ENCODE measurements at regions not wholly inside any gene's neighbourhood (a gene's known extent, or its start where the extent isn't known, plus 50 kb on each side); places are given as distances from the start of the nearest gene placed in this dataset.

DNA sequence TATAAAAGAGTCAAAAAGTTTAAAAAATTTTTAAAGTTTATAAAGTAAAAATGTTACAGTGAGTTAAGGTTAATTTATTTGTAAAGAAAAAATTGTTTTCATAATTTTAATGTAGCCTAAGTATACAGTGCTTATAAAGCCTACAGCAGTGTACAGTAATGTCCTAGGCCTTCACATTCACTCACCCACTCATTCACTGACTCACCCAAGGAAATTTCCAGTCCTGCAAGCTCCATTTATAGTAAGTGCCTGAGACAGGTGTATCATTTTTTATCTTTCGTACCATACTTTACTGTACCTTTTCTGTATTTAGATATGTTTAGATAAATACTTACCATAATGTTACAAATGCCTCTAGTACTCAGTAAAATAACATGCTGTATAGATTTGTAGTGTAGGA lies 269.7 kb upstream of the PHF14 start:
- DNase-seq (no peak), ATAC-seq (ENCODE audit: poor library complexity) (no peak)
- intact Hi-C loops (cut with DNase I) = no loop called here

DNA sequence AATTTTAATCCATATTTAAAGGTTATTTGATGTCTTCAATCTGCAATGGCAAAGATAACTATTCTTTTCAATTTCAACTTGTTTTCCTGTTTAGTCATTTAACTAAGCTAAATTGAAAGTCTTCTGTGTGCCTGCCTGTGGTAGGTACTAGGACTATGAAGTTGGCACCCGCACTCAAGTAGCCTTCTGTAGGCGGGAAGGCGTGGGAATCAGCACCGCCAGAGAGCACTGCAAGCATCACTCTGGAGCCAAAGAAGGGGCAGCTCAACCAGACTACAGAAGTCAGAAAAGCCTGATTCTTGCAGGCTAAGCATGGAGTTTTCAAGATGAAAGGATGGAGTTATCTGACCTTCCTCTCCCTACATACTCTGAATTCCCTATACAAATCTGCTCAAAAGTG lies 269.0 kb upstream of the PHF14 start:
- intact Hi-C loops (cut with DNase I) = no loop called here
- ATAC-seq (ENCODE audit: poor library complexity) (no peak), DNase-seq (no peak)

DNA sequence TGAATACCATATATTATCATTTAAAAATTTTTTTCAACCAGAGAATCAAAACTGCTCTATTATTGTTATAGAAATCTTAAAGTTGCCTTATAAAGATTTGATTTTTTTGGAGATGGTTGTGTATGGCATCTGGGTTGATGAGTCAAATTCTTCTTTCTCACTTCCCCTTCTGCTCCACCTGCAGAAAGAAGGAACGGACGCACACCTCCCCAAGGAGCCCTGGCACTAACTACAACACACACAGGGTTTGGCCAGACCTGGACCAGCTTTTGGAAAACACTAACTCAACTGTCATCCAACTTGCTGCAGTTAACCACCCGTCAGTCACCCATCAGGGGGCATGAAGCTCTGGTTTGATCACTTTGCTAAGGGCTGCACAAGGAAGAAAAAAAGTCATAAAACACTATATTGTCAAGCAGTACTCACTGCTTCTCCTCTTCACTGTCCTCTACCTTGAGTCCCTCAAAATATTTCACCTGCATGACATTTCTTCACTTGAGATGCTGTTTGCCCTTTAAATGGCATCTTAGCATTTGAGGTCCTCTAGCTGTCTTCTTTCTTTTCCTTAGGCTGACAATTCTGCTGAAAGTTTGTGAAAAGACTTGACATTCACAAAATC lies 266.7 kb upstream of the PHF14 start:
- intact Hi-C loops (cut with DNase I) = no loop called here
- no peak for DNase-seq
- no peak for ATAC-seq (ENCODE audit: poor library complexity)

DNA sequence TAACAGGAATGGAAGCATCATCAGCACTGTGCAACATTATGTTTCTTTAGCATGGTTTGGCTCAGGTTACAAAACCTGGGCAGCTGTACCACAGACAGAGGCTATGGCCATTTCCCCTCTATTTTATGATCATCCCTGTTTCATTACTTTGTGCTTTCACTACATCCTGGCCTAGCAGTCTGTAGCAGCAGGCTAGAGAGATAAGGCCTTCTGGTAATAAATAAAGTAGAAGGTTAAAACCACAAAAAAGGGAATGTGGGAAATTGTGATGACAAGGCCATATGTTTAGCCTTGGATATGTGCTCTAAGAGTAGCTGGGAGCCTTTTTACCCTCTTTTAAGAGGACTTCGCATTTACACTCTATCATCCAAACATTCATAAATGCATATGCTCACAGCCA lies 266.2 kb upstream of the PHF14 start:
- ATAC-seq (ENCODE audit: poor library complexity) (no peak), DNase-seq (no peak)
- intact Hi-C loops (cut with DNase I) = no loop called here

DNA sequence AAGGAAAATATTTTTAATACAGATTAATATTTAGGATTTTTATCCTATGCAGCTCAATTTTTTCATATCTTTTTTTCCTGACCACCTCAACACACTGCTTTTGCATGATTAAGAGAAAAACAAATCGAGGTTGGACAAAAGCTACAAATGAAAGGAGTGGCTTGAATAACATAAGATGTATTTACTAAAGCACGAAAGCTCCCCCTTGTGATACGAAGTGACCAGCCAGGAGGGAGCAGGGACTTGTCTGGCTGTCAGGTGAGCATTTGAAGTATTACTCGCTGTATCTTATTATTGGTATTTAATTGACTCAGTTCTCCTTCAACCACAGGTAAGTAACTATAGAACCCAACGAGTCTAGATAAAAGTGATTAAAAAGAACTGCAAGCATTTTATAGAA lies 265.2 kb upstream of the PHF14 start:
- ATAC-seq (ENCODE audit: poor library complexity) = no peak
- intact Hi-C loops (cut with DNase I) = no loop called here
- no peak for DNase-seq

DNA sequence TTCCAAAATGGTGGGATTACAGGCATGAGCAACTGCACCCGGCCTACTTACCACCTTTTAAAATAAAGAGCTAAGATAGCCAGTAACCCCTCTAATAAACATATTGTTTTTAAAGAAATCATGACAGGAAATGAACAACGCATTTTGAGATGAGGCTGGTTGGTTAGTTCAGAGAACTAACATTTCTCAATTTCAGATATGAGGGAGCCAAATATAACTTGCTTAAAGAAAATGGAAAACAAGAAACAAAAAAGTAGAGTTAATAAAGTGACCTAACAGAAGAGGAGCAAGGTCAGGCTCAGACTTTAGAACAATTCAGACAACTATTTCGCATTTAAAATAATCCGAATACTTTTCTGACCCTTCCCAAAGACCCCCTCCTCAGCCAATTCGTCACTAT lies 254.9 kb upstream of the PHF14 start:
- intact Hi-C loops (cut with DNase I) = no loop called here
- ATAC-seq (ENCODE audit: poor library complexity) (no peak), DNase-seq (no peak)

DNA sequence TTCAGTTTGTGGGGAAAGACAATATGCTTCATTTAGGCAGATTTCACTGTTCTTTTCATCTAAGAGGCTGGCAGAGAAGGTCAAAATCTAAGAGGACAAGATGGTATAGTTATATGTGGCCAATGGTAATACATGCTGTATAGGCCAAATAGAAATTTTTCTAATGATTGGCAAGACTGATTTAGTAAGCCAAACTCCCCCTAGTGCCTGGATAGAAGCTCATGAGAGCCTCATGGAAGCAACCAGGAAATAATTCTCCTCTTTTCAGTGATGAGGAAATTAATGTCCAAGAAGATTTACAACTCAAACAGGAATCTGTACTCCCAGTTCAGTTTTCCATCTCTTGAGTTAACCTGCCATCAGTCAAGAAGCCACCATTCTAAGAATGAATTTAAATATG lies 253.6 kb upstream of the PHF14 start:
- ATAC-seq (ENCODE audit: poor library complexity) (no peak), DNase-seq (no peak)
- intact Hi-C loops (cut with DNase I) = no loop called here

DNA sequence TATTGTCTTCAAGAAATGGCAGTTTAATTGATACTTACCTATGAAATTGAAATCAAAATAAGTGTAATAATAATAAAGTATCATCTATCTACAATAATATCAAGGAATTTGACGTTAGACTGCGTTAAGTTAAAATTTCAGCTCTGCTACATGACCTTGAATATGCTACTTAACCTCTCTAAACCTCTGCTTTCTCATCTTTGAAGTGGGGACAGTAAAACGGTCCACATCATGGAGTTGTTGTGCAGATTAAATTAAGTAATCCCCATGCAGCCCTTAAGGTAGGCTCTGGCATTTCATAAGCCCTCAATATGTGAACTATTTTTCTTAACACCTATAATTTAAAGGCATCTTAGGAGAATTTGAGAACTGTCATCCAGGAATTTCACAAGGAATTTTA lies 252.4 kb upstream of the PHF14 start:
- intact Hi-C loops (cut with DNase I) = no loop called here
- DNase-seq (no peak), ATAC-seq (ENCODE audit: poor library complexity) (no peak)

DNA sequence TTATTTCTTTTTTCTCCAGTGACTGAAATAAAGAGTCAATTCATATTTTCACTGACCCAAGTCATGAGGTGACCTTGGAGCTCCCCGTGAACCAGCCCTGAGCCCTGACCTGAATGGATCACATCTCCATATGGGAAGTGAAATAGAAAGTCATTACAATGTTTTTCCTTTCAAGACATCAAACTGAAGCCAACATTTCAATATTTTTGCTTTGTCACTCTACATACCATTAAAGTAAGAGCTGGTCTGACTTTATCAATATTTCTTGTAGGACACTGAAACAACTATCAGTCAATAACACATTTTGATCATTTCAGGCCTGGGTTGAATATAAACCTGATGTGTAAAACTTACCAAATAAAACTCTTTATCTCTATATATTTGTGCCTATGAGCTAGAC lies 249.8 kb upstream of the PHF14 start:
- intact Hi-C loops (cut with DNase I) = no loop called here
- no peak for ATAC-seq (ENCODE audit: poor library complexity)

DNA sequence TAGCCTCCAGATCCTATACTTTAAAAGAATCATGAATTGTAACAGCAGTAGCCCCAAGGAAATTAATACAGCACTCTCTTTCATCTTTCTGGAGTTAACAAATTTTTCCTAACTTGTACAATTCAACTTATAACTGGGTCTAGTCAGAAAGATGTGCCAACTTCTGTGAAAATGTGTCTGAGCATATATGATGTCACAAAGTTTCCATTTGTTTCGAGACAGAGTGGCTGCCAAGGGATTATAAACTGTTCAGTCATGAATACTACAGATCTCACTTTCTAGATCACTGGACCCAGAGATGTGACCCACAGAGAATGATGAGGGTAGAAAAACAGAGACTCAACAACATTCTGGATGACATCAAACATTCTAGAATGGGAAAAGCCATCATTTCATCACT lies 249.2 kb upstream of the PHF14 start:
- intact Hi-C loops (cut with DNase I) = no loop called here
- DNase-seq = no peak
- no peak for ATAC-seq (ENCODE audit: poor library complexity)

More for the DNA sequence above, 249.8 kb upstream of the PHF14 start:
- DNase-seq = no peak

DNA sequence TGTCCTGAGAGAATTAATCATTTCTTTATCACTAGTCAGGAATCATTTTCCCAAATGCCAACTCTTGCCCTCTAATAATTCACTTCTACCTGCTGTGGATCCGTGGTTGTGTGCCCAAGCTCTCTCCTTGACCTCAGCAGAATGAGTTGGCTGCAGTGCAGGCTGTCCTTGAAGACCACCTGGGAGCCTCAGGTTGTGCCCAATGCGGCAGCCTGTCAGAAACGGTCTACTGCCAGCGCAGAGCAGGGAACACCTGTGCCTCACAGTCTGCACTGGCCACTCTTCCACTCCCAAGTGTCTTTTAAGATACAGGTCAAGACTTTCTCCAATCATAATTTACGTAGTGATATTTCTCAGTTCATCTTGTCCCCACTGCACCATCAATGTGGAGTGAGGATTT lies 246.0 kb upstream of the PHF14 start:
- intact Hi-C loops (cut with DNase I) = no loop called here
- ATAC-seq (ENCODE audit: poor library complexity) = no peak
- no peak for DNase-seq

DNA sequence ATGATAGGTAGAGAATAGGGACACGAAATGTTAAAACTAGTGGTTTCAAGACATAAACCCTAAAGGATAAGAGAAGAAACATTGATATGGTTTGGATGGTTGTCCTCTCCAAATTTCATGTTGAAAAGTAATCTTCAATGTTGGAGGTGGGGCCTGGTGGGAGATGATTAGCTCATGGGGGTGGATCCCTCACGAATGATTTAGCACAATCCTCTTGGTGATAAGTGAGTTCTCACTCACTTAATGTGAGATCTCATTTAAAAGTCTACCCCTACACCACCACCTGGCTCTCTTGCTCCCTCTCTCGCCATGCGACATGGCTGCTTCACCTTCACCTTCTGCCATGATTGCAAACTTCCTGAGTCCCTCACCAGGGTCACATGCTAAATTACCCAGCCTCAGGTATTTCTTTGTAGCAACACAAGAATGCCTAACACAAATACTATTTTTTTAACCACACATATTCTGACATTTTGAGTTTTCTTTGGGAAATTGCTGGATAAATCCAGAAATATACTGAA lies 242.4 kb upstream of the PHF14 start:
- DNase-seq = no peak
- no peak for ATAC-seq (ENCODE audit: poor library complexity)
- intact Hi-C loops (cut with DNase I) = no loop called here

DNA sequence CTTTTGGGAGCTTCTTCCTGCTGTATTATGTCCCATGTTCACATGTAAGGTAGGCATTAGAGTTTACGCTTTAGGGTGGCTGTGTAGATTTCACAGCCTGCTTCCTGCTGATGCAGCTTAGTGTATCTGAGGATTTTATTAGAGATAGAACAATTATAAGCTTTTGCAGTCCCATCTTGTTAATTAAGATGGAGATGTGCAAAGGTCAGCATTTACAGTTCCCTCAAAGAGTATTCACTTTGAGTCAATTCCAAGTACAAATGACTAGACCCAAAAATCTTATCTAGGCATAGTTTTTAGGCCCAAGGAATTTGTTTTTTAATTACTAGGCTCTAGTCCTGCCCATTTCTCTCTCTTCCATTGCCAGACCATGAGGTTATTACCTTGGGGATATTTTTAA lies 239.9 kb upstream of the PHF14 start:
- DNase-seq (no peak), ATAC-seq (ENCODE audit: poor library complexity) (no peak)
- intact Hi-C loops (cut with DNase I) = no loop called here

DNA sequence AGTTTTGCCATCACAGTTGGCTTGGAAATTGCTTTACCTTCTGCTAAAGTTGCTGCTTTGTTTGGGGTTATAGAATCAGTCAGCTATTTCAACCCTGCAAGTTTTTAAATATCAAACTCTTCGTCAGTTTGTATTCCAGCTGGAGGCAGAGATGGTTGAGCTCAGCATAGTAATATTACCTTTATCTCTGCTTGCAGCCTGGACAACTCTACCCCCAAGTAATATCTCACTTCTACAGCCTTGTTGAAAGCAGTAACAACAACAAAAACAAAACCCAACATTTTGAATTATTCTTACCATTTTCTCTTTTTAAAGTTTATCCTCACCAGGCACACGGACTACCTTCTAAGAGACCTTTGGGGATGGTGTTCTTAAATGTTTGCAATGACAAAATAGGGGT lies 239.1 kb upstream of the PHF14 start:
- intact Hi-C loops (cut with DNase I) = no loop called here
- ATAC-seq (ENCODE audit: poor library complexity) = no peak
- no peak for DNase-seq

DNA sequence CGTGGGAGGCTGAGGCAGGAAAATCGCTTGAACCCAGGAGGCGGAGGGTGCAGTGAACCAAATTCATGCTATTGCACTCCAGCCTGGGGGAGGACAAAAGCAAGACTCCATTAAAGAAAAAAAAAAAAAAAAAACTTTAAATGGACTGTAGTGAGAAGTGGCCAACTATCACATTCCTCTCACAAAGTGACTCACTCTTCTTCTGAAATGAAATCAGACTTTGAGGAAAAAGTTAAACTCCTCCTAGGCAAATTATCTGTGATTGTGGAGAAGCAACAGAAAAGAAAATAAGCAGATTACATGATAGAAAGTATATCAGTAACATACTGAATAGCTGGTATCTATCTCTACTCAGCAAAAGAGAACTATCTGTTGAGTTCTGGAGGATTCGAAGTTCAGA lies 234.3 kb upstream of the PHF14 start:
- intact Hi-C loops (cut with DNase I) = no loop called here
- ATAC-seq (ENCODE audit: poor library complexity) (no peak), DNase-seq (no peak)

DNA sequence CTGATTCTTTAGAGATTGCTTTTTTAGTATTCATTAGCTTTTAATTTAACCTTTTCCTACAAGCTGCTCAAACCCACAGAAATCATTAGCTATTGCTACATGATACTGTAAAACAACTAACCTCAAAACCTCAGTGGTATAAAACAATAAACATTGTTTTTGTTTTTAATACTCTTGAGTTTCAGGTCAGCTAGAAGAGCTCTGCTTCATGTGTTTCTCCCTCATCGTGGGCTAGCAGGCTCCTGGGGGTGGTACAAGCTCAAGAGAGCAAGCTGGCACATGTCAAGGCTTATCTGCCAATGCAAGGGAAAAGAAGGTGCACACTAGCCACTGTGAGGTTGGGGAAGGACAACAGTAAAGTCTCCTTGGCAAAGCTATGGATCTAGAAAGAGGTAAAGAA lies 232.9 kb upstream of the PHF14 start:
- intact Hi-C loops (cut with DNase I) = no loop called here
- ATAC-seq (ENCODE audit: poor library complexity) = no peak
- DNase-seq = no peak

DNA sequence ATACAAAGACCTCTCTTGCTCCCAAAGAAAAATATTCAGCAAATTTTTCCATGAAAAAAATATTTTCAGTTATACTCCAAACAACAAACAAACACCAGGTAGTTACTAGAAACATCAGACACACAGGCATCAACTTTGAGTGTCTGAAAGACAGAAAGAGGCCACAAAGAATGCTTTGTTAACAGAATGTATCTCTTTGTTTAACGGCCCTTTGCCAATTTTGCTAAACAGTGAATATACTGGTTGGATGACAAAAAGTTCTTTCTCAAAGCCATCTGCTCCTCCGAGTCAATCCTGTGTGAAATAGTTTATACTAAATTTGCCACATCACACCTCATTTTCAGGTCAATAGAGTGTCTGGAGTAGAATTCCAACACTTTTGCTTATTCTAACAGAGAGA lies 216.7 kb upstream of the PHF14 start:
- intact Hi-C loops (cut with DNase I) = no loop called here
- ATAC-seq (ENCODE audit: poor library complexity) (no peak), DNase-seq (no peak)

DNA sequence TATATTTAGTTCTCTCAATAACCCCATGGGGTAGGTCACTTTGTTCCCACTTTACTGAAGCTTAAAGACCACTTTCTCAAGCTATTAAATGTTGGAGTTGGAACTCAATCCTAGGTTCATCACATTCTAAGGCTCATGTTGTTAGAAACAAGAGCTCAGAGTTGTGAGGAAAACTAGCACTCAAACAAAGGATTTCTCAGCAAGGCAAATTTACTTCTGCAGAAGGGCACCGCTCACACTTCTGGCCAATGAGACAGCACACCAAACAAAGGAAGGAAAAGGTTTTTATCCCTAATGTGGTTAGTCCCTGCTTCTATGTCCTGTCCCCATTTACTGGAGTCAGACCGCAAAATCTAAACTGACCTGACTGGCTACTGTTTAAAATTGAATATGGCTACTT lies 214.6 kb upstream of the PHF14 start:
- intact Hi-C loops (cut with DNase I) = no loop called here
- ATAC-seq (ENCODE audit: poor library complexity) (no peak), DNase-seq (no peak)

DNA sequence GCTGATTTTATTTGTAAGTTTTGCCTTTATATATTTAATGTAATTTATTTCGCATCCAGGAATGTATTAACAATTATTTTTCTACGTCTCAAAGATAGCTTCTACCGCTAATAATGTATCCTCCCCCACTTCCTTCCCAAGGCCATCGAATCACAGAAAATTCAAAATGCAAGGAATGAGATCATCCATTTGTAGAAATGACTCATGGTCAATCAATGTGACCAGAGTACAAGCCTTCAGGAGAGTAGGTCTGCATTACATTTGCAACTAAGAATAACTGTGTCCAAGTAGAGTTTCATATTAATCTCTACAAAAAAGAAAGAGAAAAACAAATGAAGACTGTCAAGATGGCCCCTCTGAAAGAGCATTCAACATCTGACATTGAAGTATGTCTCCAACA lies 205.9 kb upstream of the PHF14 start:
- DNase-seq (no peak), ATAC-seq (ENCODE audit: poor library complexity) (no peak)
- intact Hi-C loops (cut with DNase I) = no loop called here

DNA sequence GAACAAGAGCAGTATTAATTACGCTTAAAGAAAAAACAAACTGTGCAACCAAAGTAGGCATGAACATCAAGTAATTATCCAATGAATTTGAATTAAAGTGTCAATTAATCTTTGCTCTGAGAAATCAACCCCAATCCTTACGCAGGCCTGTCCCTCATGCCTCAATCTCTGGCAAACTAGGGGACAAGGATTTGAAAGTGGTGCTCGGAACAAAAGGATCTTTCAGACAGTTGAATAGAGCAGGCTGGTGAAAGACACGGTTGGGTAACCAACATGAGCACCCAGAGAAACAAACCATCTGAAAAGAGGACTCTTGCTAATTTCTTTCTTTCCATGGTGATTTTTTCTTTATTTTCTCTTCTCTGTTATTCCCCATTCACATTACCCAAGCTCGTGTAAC lies 203.5 kb upstream of the PHF14 start:
- ATAC-seq (ENCODE audit: poor library complexity) (no peak), DNase-seq (no peak)
- intact Hi-C loops (cut with DNase I) = no loop called here

DNA sequence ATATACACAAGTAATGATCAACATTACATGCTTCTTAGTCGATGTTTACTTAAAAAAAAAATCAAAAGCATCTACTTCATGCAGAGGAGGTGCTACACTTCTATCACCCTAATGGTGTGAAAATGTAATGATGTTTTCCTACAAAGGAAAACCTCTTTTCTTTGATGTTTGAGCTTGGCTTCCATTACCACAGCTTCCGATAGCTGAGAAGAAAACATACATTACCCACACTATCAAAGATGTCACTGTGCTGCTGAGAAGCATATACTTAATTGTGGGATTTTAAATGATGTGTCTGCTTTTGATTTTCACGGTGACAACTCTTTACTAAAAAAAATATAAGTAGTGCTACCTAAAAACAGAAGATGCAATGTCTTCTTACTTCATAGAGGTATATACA lies 200.2 kb upstream of the PHF14 start:
- ATAC-seq (ENCODE audit: poor library complexity) (no peak), DNase-seq (no peak)
- intact Hi-C loops (cut with DNase I) = no loop called here
